ENCODE measurements at regions not wholly inside any gene's neighbourhood (a gene's known extent, or its start where the extent isn't known, plus 50 kb on each side); places are given as distances from the start of the nearest gene placed in this dataset.
"Not testable (repeated sequence)": the region's sequence is repeated elsewhere in the genome, so short reads cannot be mapped to it uniquely, and the experiment has no call there.

DNA sequence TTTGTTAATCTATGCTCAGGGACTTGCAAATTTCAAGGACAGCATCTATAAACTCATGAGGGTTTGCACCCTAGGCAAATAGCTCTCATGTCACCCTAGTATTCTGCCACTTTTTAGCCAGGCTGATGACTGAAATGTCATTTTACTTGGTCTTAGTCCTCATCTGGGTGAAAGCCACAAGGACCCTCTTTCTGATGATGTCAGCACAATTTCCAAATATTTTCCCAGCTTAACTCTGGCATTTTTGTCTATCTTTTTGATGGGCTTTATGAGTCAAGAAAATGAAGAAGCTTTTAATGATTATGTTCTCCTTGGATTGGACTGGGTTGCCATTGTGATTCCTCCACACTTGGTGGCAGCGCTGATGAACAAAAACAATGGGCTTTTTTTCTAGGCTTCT lies 420.1 kb upstream of the BTBD3 start:
- no peak for DNase-seq

DNA sequence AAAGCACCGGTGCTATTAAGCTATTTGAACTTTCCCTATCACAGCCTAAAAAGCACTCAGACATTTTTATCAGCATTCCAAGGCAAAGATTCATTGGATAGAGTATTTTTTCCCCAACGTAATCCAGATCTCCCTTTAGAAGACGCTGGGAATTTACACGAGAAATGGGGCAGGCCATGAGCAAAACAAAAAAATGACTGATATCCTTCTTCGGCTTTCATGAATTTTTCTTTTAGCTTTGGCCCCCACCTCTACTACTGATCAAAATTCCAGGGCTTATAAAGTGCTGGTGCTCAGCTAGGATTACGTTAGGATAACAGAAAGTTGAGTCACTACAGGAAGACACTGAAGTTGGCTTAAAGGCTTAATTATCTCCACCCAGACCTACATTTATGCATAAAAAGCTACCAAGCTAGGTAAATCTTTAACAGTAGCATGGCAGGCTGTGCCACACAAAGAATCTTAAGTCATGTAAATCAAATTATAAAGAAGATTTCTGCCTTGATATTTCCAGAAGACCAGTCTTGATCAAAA lies 418.5 kb upstream of the BTBD3 start:
- no peak for DNase-seq

DNA sequence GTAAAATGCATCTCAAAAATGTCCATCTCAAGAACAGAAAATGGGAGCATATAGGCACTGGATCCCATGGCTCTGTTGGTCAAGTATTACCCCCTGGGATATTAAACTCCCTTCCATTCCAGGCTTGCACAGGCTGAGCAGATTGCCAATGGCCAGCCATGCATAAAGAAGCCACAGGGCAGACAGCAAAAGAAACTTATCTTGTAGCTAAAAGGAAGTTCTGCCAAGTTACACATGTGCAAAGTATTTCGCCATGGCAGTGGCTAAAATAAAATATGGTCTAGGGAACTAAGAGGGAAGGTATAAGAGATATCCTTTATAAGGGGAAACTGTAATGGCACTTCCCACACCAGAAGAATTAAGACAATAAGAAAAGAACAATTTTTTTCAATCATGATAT lies 415.6 kb upstream of the BTBD3 start:
- no peak for DNase-seq

DNA sequence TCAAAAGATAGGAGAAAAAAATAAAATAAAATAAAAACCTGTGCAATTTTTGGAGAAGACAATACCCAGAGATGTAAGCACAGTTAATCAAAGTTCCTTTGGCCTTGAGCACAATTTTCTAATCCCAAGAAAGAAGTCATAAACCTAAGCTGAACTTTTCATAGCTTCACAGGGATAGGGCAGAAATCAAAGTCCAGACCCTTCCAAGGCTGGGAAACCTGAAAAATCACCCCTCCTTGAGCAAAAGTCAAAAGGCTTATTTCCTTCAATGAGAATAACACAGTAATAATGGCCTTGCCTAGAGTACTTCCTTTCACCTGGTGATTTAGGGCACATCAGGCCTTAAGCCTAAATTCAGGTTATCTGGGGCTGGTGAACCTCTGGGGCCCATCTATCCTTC lies 415.0 kb upstream of the BTBD3 start:
- DNase-seq: no peak

- DNase-seq: no peak
Measured at GRCh38 chr20:11509776-11510175, 407.9 kb upstream of the BTBD3 start.

GRCh38 chr20:11511821-11512220 lies 405.9 kb upstream of the BTBD3 start:
- DNase-seq: no peak

- DNase-seq: not testable (repeated sequence)
Measured at GRCh38 chr20:11513241-11513745, 404.4 kb upstream of the BTBD3 start.

GRCh38 chr20:11516448-11516847 lies 401.2 kb upstream of the BTBD3 start:
- no peak for DNase-seq

DNA sequence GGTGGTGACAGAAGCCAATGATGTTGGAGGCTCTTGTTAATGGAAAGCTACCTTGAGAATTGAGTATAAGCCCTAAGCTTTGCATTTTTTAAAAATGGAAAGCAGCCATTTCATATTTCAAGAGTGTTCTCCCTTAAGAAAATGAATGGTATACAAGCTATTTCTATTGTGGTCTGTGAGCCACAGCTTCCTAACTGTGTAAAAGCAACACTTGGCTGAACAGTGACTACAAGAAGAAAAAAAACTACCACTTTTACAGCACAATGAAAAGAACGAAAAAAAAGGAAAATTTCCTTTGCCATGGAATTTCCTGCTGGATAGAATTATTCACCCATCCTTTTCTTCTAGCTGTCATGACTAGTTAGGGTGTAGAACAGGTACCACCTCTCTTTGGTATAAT lies 397.1 kb upstream of the BTBD3 start:
- no peak for DNase-seq

- DNase-seq: no peak
Measured at GRCh38 chr20:11521476-11522365, 396.0 kb upstream of the BTBD3 start.

DNA sequence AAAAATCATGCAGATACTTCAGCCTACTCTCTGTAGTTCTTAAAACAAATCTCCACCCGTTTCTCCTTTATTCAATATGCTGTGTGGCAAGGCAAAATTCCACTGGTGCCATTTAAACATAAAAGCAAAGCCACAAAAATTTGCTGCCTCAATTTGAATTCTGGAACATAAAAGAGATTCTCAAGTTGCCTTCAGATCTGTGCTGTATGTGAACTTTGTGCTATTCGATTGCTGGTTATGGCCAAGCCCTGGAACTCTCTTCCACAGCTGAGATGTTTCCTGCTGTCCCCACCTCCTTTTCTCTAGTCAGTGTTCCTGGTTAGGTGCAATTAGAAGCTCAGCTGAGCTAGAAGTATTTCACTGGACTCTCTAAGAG lies 395.3 kb upstream of the BTBD3 start:
- DNase-seq: no peak

- no peak for DNase-seq
Measured at GRCh38 chr20:11529047-11529446, 388.6 kb upstream of the BTBD3 start.

DNA sequence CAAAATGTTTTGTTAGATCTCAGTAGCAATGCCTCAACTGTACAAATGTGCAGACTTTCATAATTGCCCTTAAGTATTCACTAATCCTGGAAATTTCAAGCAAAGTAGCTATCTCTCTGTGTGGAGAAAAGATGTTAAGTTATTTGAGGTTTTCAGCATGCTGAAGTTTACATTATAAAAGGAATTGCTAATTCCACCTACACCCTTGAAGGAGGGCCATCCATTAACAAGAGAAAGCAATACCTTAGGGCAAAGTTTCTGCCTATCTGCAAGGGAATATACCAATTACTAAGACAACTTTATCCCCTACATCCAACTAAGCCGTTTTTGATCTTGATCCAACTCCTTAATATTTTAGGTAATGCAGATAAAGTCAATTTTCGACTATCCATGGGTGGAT lies 380.7 kb upstream of the BTBD3 start:
- no peak for DNase-seq

DNA sequence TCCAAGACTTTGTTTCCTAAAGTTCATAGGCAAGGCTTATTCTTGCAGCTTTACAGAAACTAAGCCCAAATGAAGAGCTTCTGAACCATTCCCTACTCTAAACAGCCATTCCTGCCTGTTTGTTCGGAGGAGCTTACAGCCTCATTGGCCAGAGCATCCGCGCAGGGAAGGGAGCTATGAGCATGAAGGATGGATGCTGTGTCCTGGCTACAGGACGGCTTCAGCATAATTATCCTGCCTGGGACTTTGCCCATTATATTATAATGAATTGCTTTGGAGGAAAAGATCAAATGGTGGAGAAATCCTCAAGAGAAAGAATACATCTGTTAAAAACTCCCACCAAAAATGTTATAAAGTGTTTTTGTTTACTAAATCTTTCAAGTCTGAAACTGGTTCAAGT lies 378.2 kb upstream of the BTBD3 start:
- DNase-seq: no peak

- no peak for DNase-seq
Measured at GRCh38 chr20:11540558-11540957, 377.1 kb upstream of the BTBD3 start.

GRCh38 chr20:11542645-11543044 lies 375.0 kb upstream of the BTBD3 start:
- DNase-seq: no peak

DNA sequence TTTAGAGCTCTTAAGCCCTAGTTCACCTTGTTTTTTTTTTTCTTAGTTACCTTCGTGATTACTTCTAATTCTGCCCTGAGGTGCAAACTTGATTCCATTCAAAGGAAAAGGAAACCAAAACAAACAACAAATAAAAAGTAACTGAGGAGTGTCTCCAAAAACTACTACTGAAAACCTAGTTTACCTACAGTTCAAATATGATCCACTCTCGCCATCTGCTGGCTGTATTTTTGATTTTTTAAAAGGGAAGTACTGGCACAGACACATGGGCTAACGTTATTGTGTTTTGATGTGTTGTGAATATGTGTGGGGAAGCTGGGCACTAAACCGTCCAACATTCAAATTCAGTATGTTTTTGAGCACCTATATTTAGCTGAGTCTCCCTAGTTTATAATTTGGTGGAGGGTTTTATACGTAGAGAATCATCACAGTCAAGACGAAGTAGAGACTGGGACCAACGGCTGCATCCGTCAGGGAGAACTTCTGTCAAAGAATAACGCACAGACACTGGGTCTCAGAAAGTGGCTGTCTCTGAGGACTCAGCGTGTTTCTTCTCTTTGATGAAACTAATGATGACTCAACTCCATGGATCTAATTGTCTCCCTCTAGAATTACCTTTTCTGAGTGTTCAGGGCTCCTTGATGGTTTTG lies 373.5 kb upstream of the BTBD3 start:
- DNase-seq: no peak

GRCh38 chr20:11546939-11547338 lies 370.8 kb upstream of the BTBD3 start:
- no peak for DNase-seq

DNA sequence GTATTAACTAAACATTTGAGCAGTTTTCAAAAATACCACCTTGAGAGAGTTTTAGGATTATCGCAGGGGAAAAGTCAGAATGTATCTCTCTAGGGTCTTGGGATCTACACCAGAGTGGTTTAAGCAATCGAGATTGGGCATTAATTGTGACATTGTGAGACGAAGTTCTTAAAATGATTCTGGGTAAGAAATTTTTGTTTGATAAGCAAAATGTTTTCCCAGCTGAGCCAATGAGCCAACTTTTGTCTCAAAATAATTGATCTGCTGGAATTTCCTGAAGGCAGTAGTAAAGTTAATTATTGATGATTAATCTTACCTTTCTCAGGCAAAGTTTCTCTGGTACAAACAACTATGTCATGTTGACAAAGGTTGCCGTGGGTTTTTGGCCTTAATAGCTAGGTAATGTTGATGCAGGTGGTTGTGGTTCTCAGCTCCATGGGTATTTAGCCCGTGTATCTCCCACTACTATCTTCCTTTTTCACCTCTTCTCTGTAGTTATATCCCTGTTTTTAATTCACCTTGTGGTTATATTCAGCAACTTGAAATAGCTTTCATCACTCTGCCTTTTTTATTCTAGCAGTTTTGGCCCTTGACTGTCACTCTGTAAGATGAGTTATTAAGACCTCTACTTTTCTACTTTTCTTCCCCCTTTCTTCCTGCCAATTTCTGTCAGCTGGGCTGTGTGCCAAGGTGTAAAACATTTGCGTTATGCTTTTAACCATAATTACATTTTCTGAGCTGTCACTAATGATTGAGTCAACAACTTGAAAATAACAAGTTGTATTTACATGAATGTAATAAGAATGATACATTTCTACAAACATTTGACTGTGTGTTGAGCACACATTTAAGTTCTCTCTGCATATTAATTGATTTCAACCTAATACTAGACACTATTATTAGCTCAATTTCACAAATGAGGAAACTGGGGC lies 368.3 kb upstream of the BTBD3 start:
- no peak for DNase-seq

- no peak for DNase-seq
Measured at GRCh38 chr20:11550657-11551338, 366.9 kb upstream of the BTBD3 start.

DNA sequence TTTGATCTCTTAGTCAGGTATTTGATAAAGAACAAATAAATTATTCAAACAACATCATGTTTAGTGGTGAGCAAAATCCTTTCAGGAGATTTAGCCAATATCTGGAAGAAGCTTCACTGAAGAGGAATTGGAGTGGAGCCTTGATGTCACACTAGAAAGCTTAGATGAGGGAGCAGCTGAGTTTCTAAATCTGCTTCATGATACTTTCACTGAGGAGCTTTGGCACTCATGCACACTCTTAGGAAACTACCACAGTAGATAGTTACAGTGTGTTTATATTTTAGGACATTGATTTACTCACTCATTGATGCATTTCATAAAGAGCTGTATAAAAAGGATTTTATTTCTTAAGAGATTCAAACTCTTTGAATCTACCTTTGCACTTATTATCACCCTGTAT lies 366.2 kb upstream of the BTBD3 start:
- DNase-seq: no peak

DNA sequence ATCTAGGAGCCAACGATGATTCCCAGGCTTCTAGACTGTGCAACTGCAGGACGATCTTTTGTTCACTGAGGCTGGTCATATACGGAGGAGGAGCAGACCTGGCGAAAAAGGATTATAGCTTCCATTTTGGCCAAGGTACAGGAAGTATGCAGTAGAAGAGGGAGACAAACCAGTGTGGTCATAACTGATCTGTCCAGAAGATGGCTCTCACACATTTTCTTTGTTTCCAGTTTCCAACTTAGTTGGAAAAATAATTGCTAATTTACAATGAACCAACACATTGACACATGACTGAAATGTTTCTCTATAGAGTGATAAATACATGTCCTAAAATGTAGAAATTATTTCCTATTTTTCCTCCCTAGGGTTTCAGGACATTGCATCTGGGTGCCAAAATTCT lies 364.1 kb upstream of the BTBD3 start:
- DNase-seq: no peak
